HG03432 (cell line): ENCODE measurements at regions not wholly inside any gene's neighbourhood (a gene's known extent, or its start where the extent isn't known, plus 50 kb on each side); places are given as distances from the start of the nearest gene placed in this dataset.

Source experiments
- ATAC-seq: cut with Tn5 transposase; IDR thresholded peaks from one replicate; pipeline ENCODE4 v1.9.1; 2021; ENCODE audit warnings: mild to moderate bottlenecking, moderate library complexity; ENCODE audit not compliant: unreplicated experiment

GRCh38 chr18:78021196-78021595 lies 771.5 kb downstream of the GALR1 start:
- ATAC-seq: no peak

- ATAC-seq: no peak
These were observed 781.9 kb downstream of the GALR1 start for GRCh38 chr18:78031589-78031988.

- no peak for ATAC-seq
These were observed 782.3 kb downstream of the GALR1 start for GRCh38 chr18:78031991-78032390.

GRCh38 chr18:78032574-78032973 lies 782.9 kb downstream of the GALR1 start:
- ATAC-seq: no peak

- ATAC-seq: no peak
These were observed 785.1 kb downstream of the GALR1 start for GRCh38 chr18:78034755-78035154.

- ATAC-seq: no peak
These were observed 791.6 kb downstream of the GALR1 start for GRCh38 chr18:78041218-78041617.

GRCh38 chr18:78046631-78047030 lies 797.0 kb downstream of the GALR1 start:
- no peak for ATAC-seq

- no peak for ATAC-seq
These were observed 799.6 kb downstream of the GALR1 start for GRCh38 chr18:78049281-78049680.

GRCh38 chr18:78054801-78055200 lies 805.2 kb downstream of the GALR1 start:
- no peak for ATAC-seq

GRCh38 chr18:78056011-78056410 lies 806.4 kb downstream of the GALR1 start:
- ATAC-seq: no peak

- no peak for ATAC-seq
These were observed 820.4 kb downstream of the GALR1 start for GRCh38 chr18:78069784-78070664.

GRCh38 chr18:78071166-78071710 lies 821.6 kb downstream of the GALR1 start:
- ATAC-seq: no peak

GRCh38 chr18:78071776-78072175 lies 822.1 kb downstream of the GALR1 start:
- no peak for ATAC-seq

- no peak for ATAC-seq
These were observed 822.7 kb downstream of the GALR1 start for GRCh38 chr18:78072375-78072774.

GRCh38 chr18:78073275-78073674 lies 823.6 kb downstream of the GALR1 start:
- ATAC-seq: no peak

- no peak for ATAC-seq
These were observed 824.9 kb downstream of the GALR1 start for GRCh38 chr18:78074400-78075020.

GRCh38 chr18:78080081-78080480 lies 830.4 kb downstream of the GALR1 start:
- ATAC-seq: no peak

GRCh38 chr18:78080761-78081160 lies 831.1 kb downstream of the GALR1 start:
- no peak for ATAC-seq

- ATAC-seq: no peak
These were observed 833.2 kb downstream of the GALR1 start for GRCh38 chr18:78082816-78083215.

GRCh38 chr18:78085241-78086185 lies 835.9 kb downstream of the GALR1 start:
- ATAC-seq: no peak

- ATAC-seq: no peak
These were observed 837.3 kb downstream of the GALR1 start for GRCh38 chr18:78086931-78087330.
